ENCODE measurements at regions not wholly inside any gene's neighbourhood (a gene's known extent, or its start where the extent isn't known, plus 50 kb on each side); places are given as distances from the start of the nearest gene placed in this dataset.

- no peak for DNase-seq (ENCODE audit: low read depth in 2 of 2)
Observed at GRCh38 chr12:76706761-76707160, 57.2 kb upstream of the ZDHHC17 start.

GRCh38 chr12:76707772-76708171 is 56.1 kb upstream of the ZDHHC17 start:
- no peak for DNase-seq (ENCODE audit: low read depth in 2 of 2)

GRCh38 chr12:76708296-76708695 is 55.6 kb upstream of the ZDHHC17 start:
- no peak for DNase-seq (ENCODE audit: low read depth in 2 of 2)

- DNase-seq (ENCODE audit: low read depth in 2 of 2) = no peak
Observed at GRCh38 chr12:76711241-76711640, 52.7 kb upstream of the ZDHHC17 start.

- DNase-seq (ENCODE audit: low read depth in 2 of 2) = no peak
Observed at GRCh38 chr12:76713130-76713529, 50.8 kb upstream of the ZDHHC17 start.

GRCh38 chr12:76713986-76714385 is 49.9 kb upstream of the ZDHHC17 start:
- DNase-seq (ENCODE audit: low read depth in 2 of 2) = no peak

All from stimulated activated CD4-positive, alpha-beta T cell treated with anti-CD3 and anti-CD28 coated beads, Interleukin-15, amount 100 ng/mL, for 48 hours (primary cell).